ENCODE measurements at regions not wholly inside any gene's neighbourhood (a gene's known extent, or its start where the extent isn't known, plus 50 kb on each side); places are given as distances from the start of the nearest gene placed in this dataset.

- DNase-seq (ENCODE audit: extremely low spot score, insufficient read length, low read depth) = no peak
- FAIRE-seq = no peak
These were observed 100.0 kb upstream of the RAP2B start for GRCh38 chr3:153061938-153062528.

DNA sequence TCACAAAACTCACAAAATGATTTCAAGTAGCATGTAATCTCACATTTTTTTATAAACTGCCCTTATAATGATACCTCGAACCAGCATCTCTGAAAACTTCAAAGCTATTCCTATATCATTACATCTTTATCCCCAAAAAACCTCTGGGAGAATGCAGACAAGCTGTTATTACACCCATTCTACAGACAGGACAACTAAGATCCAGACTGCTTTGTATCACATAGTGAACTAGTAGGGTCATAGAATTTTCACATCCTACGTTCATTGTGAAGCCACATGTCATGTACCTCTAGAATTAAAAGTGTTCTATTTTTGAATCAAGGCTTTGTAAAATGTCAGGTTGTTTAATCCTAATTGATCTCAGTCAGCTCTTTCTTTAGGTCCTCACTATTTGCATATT is 98.7 kb upstream of the RAP2B start:
- FAIRE-seq = no peak

GRCh38 chr3:153066983-153067382 is 95.0 kb upstream of the RAP2B start:
- FAIRE-seq = no peak
- no peak for DNase-seq (ENCODE audit: extremely low spot score, insufficient read length, low read depth)

More for the DNA sequence above, 98.7 kb upstream of the RAP2B start:
- DNase-seq (ENCODE audit: extremely low spot score, insufficient read length, low read depth) = no peak

DNA sequence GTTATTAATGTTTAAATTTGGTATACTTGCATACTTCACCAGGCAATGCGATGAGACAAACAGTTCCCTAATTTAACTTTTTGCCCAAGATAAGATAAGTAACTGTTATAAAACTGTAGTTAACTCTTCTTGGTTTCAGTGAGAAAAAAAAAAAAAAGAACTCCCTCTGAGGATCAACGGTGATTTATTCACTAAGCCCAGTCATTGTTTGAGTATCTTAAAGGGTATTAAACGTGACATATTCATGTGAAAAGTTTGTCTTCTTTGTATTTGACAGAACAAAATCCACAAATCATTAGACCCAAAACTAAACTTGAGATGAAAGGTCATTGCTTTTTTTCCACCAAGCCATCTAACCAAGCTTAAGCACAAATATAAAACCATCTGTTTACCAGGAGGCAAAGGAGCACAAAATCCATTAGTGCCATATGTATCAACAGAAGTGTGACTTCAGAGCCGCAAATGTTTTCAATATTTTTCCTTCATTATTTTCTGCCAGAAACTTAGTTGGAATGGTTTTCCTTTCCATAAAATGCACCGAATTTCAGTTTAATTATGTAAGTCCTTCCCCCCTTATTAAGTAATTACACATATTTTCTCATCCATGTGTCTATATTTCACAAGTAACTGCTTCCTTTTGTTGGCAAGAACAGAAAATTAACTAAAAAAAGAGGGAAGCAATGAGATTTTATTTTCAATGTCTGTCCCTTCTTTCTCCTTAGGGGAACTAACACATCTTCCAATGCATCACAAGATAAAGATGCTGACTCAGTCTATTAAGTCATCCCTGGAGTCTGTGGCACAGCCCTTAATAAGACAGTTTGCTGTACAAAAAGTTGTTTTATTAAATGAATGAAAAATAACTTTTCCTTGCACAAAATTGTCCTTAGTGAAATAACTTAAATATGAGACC is 92.2 kb upstream of the RAP2B start:
- DNase-seq (ENCODE audit: extremely low spot score, insufficient read length, low read depth) = no peak
- no peak for FAIRE-seq

- FAIRE-seq = no peak
- DNase-seq (ENCODE audit: extremely low spot score, insufficient read length, low read depth) = no peak
These were observed 91.5 kb upstream of the RAP2B start for GRCh38 chr3:153070511-153070868.

GRCh38 chr3:153072382-153072781 is 89.6 kb upstream of the RAP2B start:
- no peak for DNase-seq (ENCODE audit: extremely low spot score, insufficient read length, low read depth)
- FAIRE-seq = no peak

DNA sequence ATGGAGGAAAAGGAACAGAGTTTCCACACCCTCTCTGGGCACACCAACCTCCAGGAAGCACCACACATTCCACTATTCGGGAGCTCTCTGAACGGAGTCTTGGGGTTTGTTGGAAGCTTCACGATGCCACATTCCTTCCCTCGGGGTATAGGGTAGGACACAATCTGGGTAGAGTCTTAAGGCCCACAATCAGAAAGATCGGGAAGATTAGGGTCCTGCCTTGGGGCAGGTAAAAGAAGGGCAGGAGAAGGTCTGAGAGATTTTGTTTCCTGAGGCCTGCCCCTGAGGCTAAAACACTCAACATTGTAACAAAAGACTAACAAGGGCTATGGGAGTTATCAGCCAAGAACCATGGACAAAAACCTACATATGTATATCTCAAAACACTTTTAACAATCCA is 89.2 kb upstream of the RAP2B start:
- DNase-seq (ENCODE audit: extremely low spot score, insufficient read length, low read depth) = no peak
- FAIRE-seq = no peak

- DNase-seq (ENCODE audit: extremely low spot score, insufficient read length, low read depth) = no peak
These were observed 88.4 kb upstream of the RAP2B start for GRCh38 chr3:153073636-153074035.

DNA sequence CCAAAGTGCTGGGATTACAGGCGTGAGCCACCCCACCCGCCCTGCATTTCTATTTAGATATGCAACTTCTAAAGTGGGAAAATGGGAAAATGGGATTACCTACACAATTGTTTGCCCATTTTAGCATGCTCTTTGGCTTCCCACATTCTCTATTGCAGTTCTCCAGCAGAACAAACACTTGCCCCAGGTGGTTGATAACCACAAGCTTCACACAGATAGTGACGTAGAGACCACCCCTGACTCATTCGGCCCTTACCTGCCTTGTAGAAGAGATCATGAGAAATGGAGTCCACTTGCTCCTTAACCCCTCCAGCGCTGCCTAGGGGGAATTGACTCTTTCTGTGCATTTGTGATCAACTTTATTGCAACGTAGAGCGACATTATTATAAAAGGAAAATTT is 83.2 kb upstream of the RAP2B start:
- DNase-seq (ENCODE audit: extremely low spot score, insufficient read length, low read depth) = no peak
- no peak for FAIRE-seq

More at GRCh38 chr3:153073636-153074035, 88.4 kb upstream of the RAP2B start:
- FAIRE-seq = no peak

DNA sequence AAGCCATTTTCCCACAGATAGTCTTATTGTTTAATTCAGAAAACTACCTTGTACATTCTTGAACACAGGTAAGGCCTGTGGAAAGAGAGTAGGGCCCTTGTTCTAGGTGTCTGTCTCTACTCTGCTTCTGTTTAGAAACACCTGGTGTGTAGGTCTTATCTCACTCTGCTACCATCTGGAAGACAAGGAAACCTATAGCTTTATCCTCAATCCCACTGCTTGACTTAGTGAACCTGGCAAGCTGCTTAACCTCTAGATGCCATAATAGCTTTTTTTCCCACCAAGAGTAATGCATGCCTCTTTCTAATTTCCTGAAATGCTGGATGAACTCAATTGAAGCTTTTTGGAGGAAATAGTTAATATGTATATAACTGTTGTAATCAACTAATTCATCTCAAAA is 82.6 kb upstream of the RAP2B start:
- DNase-seq (ENCODE audit: extremely low spot score, insufficient read length, low read depth) = no peak
- FAIRE-seq = no peak

- no peak for FAIRE-seq
These were observed 81.2 kb upstream of the RAP2B start for GRCh38 chr3:153080778-153081240.

GRCh38 chr3:153084431-153084830 is 77.6 kb upstream of the RAP2B start:
- FAIRE-seq (no peak), DNase-seq (ENCODE audit: extremely low spot score, insufficient read length, low read depth) (no peak)

More at GRCh38 chr3:153080778-153081240, 81.2 kb upstream of the RAP2B start:
- DNase-seq (ENCODE audit: extremely low spot score, insufficient read length, low read depth) = no peak

GRCh38 chr3:153087595-153088566 is 74.1 kb upstream of the RAP2B start:
- DNase-seq (ENCODE audit: extremely low spot score, insufficient read length, low read depth) = no peak
- FAIRE-seq = no peak

DNA sequence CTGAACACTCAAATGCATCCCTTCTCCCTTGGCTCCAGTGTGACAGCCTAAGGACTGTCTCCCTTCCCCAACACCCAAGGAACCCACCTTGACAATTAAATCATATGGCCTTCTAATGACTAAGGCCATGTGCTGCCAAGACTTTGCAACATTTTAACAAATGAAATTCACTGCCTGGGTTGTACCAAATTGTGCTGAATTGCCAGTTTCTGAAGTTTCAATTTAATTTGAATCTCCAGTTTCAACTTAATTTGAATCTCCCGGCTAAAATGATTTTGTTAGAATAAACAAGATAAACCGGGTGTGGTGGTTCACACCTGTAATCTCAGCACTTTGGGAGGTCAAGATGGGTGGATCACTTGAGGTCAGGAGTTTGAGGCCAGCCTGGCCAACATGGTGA is 72.4 kb upstream of the RAP2B start:
- FAIRE-seq (no peak), DNase-seq (ENCODE audit: extremely low spot score, insufficient read length, low read depth) (no peak)

DNA sequence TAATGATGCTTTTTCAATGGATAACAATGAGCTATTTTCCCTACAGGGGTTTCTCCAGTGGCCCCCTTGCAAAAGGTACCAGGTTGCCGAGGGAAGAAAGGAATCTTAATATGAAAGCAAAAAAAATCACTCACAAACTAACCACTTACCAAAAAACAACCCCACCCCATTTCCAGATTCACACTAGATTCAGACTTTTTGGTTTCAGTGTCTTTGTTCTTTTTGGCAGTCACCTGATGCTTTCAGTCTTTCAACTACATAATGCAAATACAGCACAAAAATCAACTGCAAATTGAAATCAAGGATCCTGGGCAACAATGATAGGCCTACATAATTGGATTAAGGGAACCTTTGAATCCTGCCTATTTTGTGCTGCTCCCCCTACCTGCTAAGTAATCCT is 71.1 kb upstream of the RAP2B start:
- no peak for FAIRE-seq

GRCh38 chr3:153093629-153094028 is 68.4 kb upstream of the RAP2B start:
- no peak for DNase-seq (ENCODE audit: extremely low spot score, insufficient read length, low read depth)
- no peak for FAIRE-seq

More for the DNA sequence above, 71.1 kb upstream of the RAP2B start:
- DNase-seq (ENCODE audit: extremely low spot score, insufficient read length, low read depth) = no peak

- FAIRE-seq (no peak), DNase-seq (ENCODE audit: extremely low spot score, insufficient read length, low read depth) (no peak)
These were observed 67.6 kb upstream of the RAP2B start for GRCh38 chr3:153094386-153094785.

DNA sequence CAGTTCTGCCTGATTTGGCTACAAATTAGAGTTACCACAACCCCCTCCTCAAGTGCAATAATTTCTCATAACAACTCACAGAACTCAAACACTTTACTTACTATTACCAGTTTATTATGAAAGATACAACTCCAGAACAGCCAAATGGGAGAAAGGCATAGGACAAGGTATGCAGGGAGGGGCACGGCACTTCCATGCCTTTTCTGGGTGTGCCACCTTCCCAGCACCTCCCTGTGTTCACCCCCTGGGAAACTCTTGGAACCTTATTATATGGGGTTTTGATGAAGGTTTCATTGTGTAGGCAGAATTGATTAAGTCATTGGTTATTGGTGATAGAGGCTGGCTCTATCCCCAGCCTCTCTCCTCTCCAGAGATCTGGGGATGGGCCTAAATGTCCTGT is 66.6 kb upstream of the RAP2B start:
- FAIRE-seq (no peak), DNase-seq (ENCODE audit: extremely low spot score, insufficient read length, low read depth) (no peak)

DNA sequence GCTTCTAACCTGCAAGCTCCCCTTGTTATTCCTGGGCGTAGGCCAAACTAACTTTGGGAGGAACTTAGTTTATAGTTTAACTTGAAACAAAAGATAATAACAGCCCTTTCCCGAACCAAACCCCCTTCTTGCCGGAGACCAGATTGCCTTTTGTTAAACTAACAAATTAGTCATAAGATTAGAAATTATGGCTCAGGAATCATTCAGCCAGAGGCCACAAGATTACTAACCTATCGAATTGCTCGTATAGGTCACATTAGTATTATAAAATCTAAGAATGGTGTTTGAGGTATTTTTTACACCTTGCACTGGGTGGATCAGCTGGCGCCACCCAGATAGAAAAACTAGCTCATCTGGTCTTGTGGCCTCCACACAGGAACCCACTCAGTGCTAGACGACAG is 65.3 kb upstream of the RAP2B start:
- no peak for FAIRE-seq
- DNase-seq (ENCODE audit: extremely low spot score, insufficient read length, low read depth) = no peak

DNA sequence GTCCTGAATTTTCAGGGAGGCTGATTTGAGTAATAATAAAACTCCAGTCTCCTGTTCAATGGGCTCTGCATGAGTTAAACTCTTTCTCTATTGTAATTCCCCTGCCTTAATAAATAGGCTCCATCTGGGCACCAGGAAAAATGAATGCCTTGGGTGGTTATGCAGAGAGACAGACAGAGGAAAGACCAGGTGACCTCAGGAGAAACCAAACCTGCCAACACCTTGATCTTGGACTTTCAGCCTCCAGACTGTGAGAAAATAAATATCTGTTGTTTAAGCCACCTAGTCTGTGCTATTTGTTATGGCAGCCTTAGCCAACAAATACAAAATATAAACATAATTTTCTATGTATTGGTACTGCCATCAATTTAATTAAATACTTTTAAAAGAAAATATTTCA is 64.8 kb upstream of the RAP2B start:
- DNase-seq (ENCODE audit: extremely low spot score, insufficient read length, low read depth) = no peak
- no peak for FAIRE-seq

Measured in GM18507 (cell line).